Central memory CD4-positive, alpha-beta T cell (primary cell): ENCODE measurements at regions not wholly inside any gene's neighbourhood (a gene's known extent, or its start where the extent isn't known, plus 50 kb on each side); places are given as distances from the start of the nearest gene placed in this dataset.

Source experiments
- DNase-seq: peaks from one replicate; pipeline ENCODE4 v3.0.0; 2022

GRCh38 chr2:121860758-121861227 lies 105.3 kb downstream of the TSN start:
- DNase-seq: no peak

GRCh38 chr2:121862286-121862685 lies 106.8 kb downstream of the TSN start:
- DNase-seq: no peak

- no peak for DNase-seq
These were observed 110.5 kb downstream of the TSN start for GRCh38 chr2:121865914-121866313.

GRCh38 chr2:121866789-121867188 lies 111.3 kb downstream of the TSN start:
- DNase-seq: no peak

- no peak for DNase-seq
These were observed 113.2 kb downstream of the TSN start for GRCh38 chr2:121868652-121869051.

- no peak for DNase-seq
These were observed 113.9 kb downstream of the TSN start for GRCh38 chr2:121869363-121869762.

GRCh38 chr2:121869873-121870272 lies 114.4 kb downstream of the TSN start:
- no peak for DNase-seq

- no peak for DNase-seq
These were observed 117.2 kb downstream of the TSN start for GRCh38 chr2:121872651-121873050.

GRCh38 chr2:121873864-121874263 lies 118.4 kb downstream of the TSN start:
- DNase-seq: no peak

- DNase-seq: no peak
These were observed 120.2 kb downstream of the TSN start for GRCh38 chr2:121875585-121876185.

- no peak for DNase-seq
These were observed 121.9 kb downstream of the TSN start for GRCh38 chr2:121877366-121877765.

- no peak for DNase-seq
These were observed 124.8 kb downstream of the TSN start for GRCh38 chr2:121880283-121880682.

- no peak for DNase-seq
These were observed 125.6 kb downstream of the TSN start for GRCh38 chr2:121881038-121881437.

GRCh38 chr2:121881950-121882349 lies 126.5 kb downstream of the TSN start:
- no peak for DNase-seq

GRCh38 chr2:121884078-121884477 lies 128.6 kb downstream of the TSN start:
- no peak for DNase-seq

GRCh38 chr2:121884511-121884921 lies 129.1 kb downstream of the TSN start:
- DNase-seq: no peak

GRCh38 chr2:121886059-121886458 lies 130.6 kb downstream of the TSN start:
- DNase-seq: no peak

GRCh38 chr2:121887513-121888188 lies 132.2 kb downstream of the TSN start:
- no peak for DNase-seq

- DNase-seq: no peak
These were observed 132.7 kb downstream of the TSN start for GRCh38 chr2:121888189-121888557.

GRCh38 chr2:121890041-121890440 lies 134.6 kb downstream of the TSN start:
- DNase-seq: no peak

GRCh38 chr2:121895723-121896571 lies 140.5 kb downstream of the TSN start:
- DNase-seq: no peak

GRCh38 chr2:121897335-121897970 lies 142.0 kb downstream of the TSN start:
- no peak for DNase-seq

- DNase-seq: no peak
These were observed 143.0 kb downstream of the TSN start for GRCh38 chr2:121898483-121898882.
